IPS-20b (cell line): ENCODE measurements at regions not wholly inside any gene's neighbourhood (a gene's known extent, or its start where the extent isn't known, plus 50 kb on each side); places are given as distances from the start of the nearest gene placed in this dataset.
A peak's percentile ranks its signal among the peaks of the same experiment; 100 is the strongest.

Source experiments
- H3K27ac ChIP-seq: one replicate; pipeline ENCODE4 v1.5.1; 2013; ENCODE audit warnings: low read length
- H3K27me3 ChIP-seq: 2 replicates; pipeline ENCODE4 v1.6.1; 2013; ENCODE audit warnings: mild to moderate bottlenecking, low read length, inconsistent platforms; ENCODE audit not compliant: insufficient read depth
- H3K36me3 ChIP-seq: 2 replicates; pipeline ENCODE4 v1.6.1; 2013; ENCODE audit warnings: low read depth, mild to moderate bottlenecking, inconsistent platforms, low read length, moderate library complexity; ENCODE audit not compliant: insufficient read depth
- H3K4me1 ChIP-seq: 2 replicates; pipeline ENCODE4 v1.6.1; 2013; ENCODE audit warnings: mild to moderate bottlenecking, control low read depth, inconsistent platforms, low read length, moderate library complexity; ENCODE audit not compliant: insufficient read depth
- H3K4me3 ChIP-seq: 2 replicates; pipeline ENCODE4 v1.5.1; 2013; ENCODE audit warnings: mild to moderate bottlenecking, low read length, inconsistent platforms
- H3K9ac ChIP-seq: 2 replicates; pipeline ENCODE4 v1.6.1; 2013; ENCODE audit warnings: low read depth, mild to moderate bottlenecking, inconsistent platforms, low read length, moderate library complexity
- H3K9me3 ChIP-seq: 2 replicates; pipeline ENCODE4 v1.6.1; 2013; ENCODE audit warnings: mild to moderate bottlenecking, low read depth, low read length, inconsistent platforms; ENCODE audit not compliant: insufficient read depth

DNA sequence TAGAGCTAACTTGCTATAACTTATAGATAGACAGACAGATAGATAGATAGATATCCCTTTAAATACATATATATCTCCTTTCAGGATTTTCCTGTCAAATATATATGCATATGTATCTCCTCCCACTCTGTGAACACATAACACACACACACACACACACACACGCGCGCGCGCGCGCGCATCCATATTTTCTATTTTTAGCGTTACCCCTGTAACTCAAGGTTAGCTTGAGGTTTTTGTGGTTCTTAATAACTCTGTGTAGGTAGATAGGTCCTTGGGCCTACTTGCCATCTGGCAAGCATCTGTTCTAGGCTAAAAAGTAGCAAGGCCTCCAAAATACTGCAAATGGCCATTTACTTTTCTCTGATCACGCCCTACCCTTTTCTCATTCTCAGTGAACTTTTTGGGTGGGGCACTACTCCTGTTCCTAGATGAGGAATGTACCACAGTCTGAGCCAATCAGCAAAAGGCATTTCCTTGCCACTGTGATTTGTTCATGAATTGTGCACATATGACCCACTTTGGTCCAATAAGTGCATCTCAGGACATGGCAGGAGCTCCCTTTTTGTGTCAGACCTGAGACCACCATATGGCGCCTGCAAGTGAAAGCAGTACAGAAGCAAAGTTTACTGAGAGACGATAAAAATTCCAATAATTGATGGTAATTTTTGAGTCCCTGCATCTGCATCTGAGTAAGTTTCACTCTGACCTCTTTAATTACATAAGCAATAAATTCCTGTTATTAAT is 740.5 kb upstream of the API5 start:
- Histone ChIP-seq H3K9me3 (peaks cover 3% of the 10 kb centered on the region; the same call in 1 of the 2 replicates), H3K4me3 (no peak overlapping the region), H3K27me3 (no peaks in the 10 kb centered on the region), H3K9ac (no peak overlapping the region), H3K27ac (no peak overlapping the region), H3K36me3 (no peaks in the 10 kb centered on the region), H3K4me1 (no peaks in the 10 kb centered on the region)

DNA sequence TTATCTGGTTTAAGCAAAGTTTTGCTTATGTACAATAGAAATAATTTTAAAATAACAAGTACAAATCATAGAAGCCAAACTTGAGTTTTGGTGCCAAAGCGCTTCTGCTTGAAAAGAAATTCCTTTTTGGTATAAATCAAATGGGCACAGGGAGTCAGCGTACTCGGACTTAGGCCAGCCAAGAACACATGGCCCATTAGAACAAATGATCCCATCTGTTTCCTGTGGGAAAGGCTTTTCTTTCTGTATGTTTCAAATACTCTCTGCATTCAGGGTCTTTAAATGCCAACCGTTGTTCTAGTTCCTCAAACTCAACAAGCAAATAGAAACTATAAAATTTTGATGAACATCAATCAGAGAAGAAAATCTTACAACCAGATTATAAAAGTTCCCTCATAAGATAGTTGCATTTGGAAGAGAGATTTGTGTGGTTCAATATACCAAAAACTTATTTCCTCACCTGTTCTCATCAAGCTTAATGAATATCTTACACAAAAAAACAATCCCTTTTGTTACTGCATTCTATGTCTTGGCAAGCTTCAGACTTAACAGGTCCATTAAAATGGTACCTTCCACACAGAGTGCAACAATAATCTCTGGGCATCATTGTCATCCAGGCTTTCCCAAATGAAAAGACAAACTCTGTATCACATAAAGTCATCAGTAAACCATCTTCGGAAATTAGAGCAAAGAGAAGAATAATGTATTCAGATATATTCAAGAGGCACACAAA is 739.8 kb upstream of the API5 start:
- no peaks in the 10 kb centered on the region for H3K36me3 ChIP-seq
- H3K27ac ChIP-seq: no peak overlapping the region
- H3K4me1 ChIP-seq: no peaks in the 10 kb centered on the region
- H3K9ac ChIP-seq: no peak overlapping the region
- no peaks in the 10 kb centered on the region for H3K27me3 ChIP-seq
- H3K4me3 ChIP-seq: no peak overlapping the region
- no peaks in the 10 kb centered on the region for H3K9me3 ChIP-seq

DNA sequence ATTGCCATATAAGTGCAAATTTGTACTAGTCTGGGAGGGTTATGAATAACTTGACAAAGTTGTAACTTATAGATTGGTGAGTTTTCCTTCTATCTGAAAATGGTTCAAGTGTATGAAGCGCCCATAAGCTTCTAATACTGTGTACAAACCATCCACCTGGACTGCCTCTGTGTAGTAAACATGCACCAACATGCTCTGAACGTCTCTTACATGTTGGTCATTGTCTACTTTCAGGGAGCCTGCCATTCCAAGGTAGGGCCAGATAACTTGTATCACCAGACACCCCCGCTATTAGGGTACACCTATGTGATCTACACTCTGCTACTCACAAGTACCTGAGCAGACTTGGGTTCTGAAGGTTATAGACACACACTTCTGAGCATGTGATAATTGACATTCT is 735.5 kb upstream of the API5 start:
- Histone ChIP-seq H3K27ac (no peak overlapping the region), H3K4me3 (no peak overlapping the region), H3K36me3 (no peaks in the 10 kb centered on the region), H3K4me1 (no peaks in the 10 kb centered on the region), H3K9me3 (no peaks in the 10 kb centered on the region), H3K27me3 (no peaks in the 10 kb centered on the region), H3K9ac (no peak overlapping the region)

DNA sequence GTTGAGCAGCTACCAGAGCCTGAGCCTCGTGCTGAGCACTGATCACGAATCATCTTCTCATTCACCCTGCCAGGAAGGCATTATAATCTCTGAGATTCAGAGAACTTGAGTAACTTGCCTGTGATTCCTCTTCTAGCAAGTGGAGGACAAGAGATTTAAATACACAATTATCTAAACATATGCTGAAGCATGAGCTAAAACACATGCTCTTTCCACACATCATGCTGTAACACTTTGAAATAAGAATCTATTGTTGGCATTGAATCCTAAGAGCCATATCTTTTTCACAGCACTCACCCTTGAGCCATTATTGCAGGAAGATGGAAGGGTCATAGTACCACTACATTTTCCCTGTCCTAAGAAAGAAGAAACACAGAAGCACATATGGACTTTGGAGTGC is 722.5 kb upstream of the API5 start:
- H3K4me1 ChIP-seq: no peaks in the 10 kb centered on the region; the same call in 1 of the 2 replicates
- no peaks in the 10 kb centered on the region for H3K27me3 ChIP-seq

DNA sequence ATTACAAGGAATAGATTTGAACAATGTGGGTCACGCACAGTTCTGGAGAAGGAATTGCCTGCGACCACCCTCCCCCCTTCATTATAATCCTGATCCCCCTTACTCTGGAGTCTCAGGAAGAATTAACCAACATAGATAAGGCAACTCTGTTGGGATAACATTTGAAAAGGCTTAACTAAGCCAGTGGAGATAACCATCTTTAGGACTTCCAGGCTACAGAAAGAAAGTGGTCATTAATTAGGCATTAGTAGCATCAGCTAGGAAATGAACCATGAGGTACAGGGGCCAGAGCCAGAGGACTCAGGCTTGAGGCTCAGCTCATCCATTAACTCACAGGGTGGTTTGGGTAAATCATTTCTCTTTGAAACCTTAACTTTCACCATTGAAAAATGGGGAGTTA is 720.0 kb upstream of the API5 start:
- H3K4me1 ChIP-seq: peaks cover 16% of the 10 kb centered on the region
- H3K36me3 ChIP-seq: no peaks in the 10 kb centered on the region
- H3K9ac ChIP-seq: no peak overlapping the region
- H3K4me3 ChIP-seq: no peak overlapping the region
- peaks cover 9% of the 10 kb centered on the region; the same call in 1 of the 2 replicates for H3K27me3 ChIP-seq
- no peak overlapping the region for H3K27ac ChIP-seq
- H3K9me3 ChIP-seq: no peaks in the 10 kb centered on the region

More for the DNA sequence above, 722.5 kb upstream of the API5 start:
- Histone ChIP-seq H3K9ac (no peak overlapping the region), H3K36me3 (no peaks in the 10 kb centered on the region), H3K4me3 (no peak overlapping the region), H3K9me3 (no peaks in the 10 kb centered on the region), H3K27ac (no peak overlapping the region)

DNA sequence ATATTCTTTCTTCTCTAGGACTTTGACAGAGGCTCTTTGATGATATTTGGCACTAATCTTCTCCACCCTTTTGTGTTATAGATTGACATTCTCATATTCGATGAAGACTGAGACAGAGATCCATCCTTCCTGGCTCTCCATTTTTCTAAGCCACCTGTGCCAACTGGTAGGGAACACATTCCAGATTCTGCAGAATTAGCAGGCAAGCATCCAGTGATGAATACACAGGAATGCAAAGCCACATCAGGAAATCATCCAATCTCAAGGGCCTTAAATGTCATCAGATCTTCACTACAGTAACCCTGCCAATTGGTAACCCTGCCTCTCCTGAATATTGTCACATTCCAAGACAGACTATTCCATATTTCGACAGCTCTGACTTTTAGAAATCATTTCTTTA is 718.4 kb upstream of the API5 start:
- no peak overlapping the region for H3K4me3 ChIP-seq
- no peaks in the 10 kb centered on the region for H3K36me3 ChIP-seq
- H3K9ac ChIP-seq: no peak overlapping the region

DNA sequence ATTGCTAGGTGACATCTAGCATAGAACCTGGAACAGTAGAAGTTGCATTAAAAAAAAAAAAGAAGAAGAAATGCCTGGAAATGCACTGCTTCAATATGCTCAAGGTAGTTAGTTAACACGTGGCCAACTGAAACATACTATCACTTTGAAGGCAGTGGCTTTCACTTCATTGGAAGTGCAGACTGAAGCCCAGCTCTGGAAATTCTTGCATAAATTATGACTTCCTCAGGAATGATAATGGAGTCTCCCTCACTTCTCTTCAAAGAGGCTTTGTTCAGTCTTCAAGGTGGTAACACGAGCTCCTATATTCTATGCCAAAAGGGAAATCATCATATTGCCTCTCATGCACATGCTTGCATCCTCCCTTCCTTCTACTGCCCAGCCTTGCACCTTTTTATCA is 715.9 kb upstream of the API5 start:
- Histone ChIP-seq H3K9ac (peak overlapping the region; percentile 29; the same call in 1 of the 2 replicates), H3K4me3 (peak overlapping the region; percentile 39; the same call in 1 of the 2 replicates), H3K9me3 (no peaks in the 10 kb centered on the region), H3K36me3 (no peaks in the 10 kb centered on the region), H3K4me1 (peaks cover 20% of the 10 kb centered on the region), H3K27ac (no peak overlapping the region), H3K27me3 (peaks cover 9% of the 10 kb centered on the region; the same call in 1 of the 2 replicates)

More for the DNA sequence above, 718.4 kb upstream of the API5 start:
- Histone ChIP-seq H3K27ac (no peak overlapping the region), H3K27me3 (peaks cover 9% of the 10 kb centered on the region; the same call in 1 of the 2 replicates), H3K4me1 (peaks cover 18% of the 10 kb centered on the region), H3K9me3 (no peaks in the 10 kb centered on the region)

DNA sequence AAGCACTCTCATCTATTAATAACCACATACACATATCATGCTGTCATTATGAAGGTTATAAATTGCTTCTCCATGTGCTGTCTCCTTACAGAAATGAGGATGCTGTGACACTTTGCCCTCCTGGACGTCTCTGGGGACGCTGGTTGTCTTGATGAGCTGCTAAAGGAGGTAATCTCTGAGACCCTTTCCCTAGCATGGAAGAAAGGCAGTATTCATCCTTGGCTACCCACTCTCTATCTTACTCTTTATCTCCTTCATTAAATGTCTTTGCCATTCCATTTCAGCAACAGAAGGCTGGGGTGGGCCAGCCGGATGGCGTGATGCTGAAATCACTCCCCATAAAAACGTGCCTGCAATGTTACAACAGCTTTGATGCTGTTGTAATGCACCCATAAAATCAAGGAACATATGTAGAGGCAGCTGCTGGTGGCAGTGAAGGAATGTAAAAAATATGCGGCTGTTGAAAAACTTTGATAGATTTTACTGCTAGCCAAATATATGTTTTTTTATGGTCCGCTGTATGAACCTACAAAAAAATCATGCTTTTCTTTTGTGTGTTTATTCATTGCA is 715.1 kb upstream of the API5 start:
- Histone ChIP-seq H3K36me3 (no peaks in the 10 kb centered on the region), H3K27ac (no peak overlapping the region)

DNA sequence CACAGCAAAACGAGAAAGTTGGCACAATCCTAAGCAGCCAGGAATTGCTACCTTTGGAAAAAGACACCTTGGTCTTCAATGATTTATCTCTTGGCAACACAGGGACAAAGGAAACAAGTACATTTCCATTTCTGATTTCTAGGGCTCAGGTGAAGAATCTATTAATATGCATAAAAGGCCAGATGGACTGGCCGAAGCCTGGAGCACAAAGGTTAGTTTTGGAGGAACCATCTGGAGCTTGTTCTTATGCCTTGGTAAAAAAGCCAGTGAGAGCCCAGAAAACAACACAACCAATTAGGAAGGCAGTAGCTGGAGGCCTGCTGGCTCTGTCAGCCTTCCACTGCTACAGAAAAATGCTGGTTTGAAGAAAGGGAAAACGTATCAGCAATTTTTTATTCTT is 713.5 kb upstream of the API5 start:
- Histone ChIP-seq H3K4me3 (no peak overlapping the region), H3K36me3 (no peaks in the 10 kb centered on the region), H3K27ac (no peak overlapping the region)

More for the DNA sequence above, 715.1 kb upstream of the API5 start:
- Histone ChIP-seq H3K27me3 (peaks cover 9% of the 10 kb centered on the region; the same call in 1 of the 2 replicates), H3K4me1 (peaks cover 20% of the 10 kb centered on the region), H3K4me3 (no peak overlapping the region), H3K9me3 (no peaks in the 10 kb centered on the region), H3K9ac (no peak overlapping the region)

DNA sequence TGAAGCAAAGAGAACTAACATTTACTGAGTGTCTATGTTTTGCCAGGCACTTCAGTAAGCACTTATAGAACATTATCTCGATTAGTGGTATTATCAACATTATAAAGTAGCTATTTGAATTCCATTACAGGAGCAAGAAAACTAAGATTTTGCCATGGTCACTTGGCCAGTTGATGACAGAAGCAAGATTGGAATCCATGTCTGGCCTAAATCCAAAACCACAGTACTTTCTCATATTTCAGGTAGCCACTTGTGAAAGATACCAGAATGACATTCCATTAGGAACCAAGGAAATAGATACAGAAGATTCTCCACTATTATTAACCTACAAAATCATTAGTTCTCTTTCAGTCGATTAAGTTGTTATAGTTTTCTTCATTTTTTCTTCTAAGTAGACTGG is 691.0 kb upstream of the API5 start:
- no peak overlapping the region for H3K27ac ChIP-seq

More for the DNA sequence above, 713.5 kb upstream of the API5 start:
- Histone ChIP-seq H3K9ac (no peak overlapping the region), H3K27me3 (peaks cover 9% of the 10 kb centered on the region; the same call in 1 of the 2 replicates), H3K4me1 (peaks cover 20% of the 10 kb centered on the region), H3K9me3 (no peaks in the 10 kb centered on the region)

DNA sequence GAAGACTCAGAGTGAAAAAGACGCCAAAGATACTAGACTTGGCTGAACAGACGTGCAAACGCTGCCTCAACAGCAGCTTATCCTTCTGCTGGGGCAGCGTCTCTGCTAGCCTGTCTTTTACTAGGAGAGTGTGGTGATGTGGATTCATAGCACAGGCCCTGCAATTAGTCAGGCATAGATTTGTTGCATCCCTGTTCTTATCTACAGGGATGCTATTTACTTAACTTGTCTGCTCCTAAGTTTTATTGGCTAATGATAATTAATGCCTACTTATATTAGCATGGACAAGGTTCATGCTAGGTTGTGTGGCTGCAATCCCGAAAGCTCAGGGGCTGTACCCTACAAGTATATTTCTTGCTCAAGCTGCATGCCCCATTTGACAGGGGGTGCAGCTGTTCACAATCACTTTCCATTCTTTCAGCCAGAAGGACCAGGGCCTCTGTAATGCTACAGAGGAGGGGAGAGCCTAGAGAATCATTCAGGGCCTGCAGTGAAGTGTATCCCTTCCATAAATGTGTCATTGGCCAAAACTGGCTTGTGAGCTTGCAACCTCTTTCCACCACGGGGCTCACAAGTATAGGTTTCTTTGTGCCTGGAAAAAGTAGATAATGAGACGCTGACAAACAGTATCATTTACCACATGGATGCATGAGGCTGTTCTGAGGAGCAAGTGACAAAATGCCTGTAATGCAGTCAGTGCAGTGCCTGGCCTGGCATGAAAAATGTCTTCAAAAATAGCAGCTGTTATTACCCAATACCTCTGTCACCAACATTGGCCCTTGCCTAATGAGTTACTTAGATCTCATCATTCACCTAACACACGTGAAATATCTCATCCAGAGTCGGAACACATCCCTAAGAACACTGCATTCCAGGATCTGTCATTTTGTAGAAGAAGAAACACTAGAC is 685.8 kb upstream of the API5 start:
- Histone ChIP-seq H3K27ac (no peak overlapping the region), H3K4me3 (no peak overlapping the region)

More for the DNA sequence above, 691.0 kb upstream of the API5 start:
- H3K9ac ChIP-seq: no peak overlapping the region
- H3K36me3 ChIP-seq: no peaks in the 10 kb centered on the region
- H3K27me3 ChIP-seq: no peaks in the 10 kb centered on the region
- H3K9me3 ChIP-seq: no peaks in the 10 kb centered on the region
- no peak overlapping the region for H3K4me3 ChIP-seq
- no peaks in the 10 kb centered on the region for H3K4me1 ChIP-seq

More for the DNA sequence above, 685.8 kb upstream of the API5 start:
- H3K4me1 ChIP-seq: no peaks in the 10 kb centered on the region
- no peaks in the 10 kb centered on the region for H3K36me3 ChIP-seq
- no peaks in the 10 kb centered on the region for H3K9me3 ChIP-seq
- H3K27me3 ChIP-seq: no peaks in the 10 kb centered on the region
- H3K9ac ChIP-seq: no peak overlapping the region
